GM20431 (cell line): ENCODE measurements at regions not wholly inside any gene's neighbourhood (a gene's known extent, or its start where the extent isn't known, plus 50 kb on each side); places are given as distances from the start of the nearest gene placed in this dataset.

ENCODE experiments used
- in situ Hi-C: fragments of 300-500 bp; cut with MseI, MboI; formaldehyde crosslinking; loops from one replicate; pipeline ENCODE4 v1.15.0; 2020; ENCODE audit warnings: low sequenced_read_pairs; ENCODE audit not compliant: unreplicated experiment

DNA sequence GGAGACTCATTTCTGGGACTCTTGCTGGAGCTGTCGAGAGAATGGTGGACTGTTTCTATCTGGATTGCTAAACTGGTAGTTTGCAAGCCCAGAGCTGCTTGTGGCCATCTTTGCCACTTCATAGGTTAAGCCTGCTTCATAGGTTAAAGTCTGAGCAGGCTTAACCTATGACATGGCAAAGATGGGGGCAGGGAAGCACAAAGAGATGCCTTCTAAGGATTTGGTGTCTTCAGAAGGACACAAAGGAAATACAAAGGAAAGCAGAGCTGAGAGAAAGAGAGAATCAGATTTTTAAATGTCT is 78.4 kb upstream of the MAX start:
- in situ Hi-C loops = no loop called here

DNA sequence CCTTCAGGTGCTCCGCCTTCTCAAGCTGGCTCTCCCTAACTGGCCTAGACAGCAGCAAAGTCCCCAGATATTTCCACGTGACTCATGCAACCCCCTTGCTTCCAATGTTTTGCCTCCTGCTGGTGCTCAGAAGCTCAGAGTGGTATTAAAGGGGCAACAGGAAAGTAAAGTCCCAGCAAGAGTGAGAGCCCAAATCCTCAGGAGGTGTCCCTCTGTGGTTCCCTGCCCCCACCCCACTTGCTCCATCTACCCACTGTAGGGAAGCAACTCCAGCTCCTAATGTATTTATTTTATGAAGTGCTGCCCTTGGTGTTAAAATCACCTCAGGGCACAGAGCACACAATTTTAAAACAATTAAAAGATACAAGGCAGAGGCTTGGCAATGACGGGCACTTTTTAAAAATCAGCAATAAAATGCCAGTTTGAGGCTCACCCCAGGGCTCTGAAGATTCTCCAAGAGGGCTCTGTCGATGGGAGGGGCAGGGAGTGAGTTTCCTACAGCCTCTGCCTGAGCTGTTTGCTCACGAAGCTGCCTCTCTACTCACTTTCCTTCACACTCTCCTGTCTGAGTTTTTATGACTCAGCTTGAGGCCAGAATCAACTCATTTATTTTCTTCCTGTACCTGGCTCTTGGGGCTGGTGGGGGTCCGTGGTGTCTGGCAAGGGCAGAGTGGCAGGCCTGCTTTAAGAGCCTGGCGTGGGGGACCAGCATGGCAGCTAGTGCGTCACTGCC is 81.9 kb upstream of the MAX start:
- in situ Hi-C loops = no loop called here

- in situ Hi-C loops = no loop called here
These were observed 83.5 kb upstream of the MAX start for GRCh38 chr14:65185829-65186228.

- in situ Hi-C loops = no loop called here
These were observed 84.6 kb upstream of the MAX start for GRCh38 chr14:65186951-65187350.

DNA sequence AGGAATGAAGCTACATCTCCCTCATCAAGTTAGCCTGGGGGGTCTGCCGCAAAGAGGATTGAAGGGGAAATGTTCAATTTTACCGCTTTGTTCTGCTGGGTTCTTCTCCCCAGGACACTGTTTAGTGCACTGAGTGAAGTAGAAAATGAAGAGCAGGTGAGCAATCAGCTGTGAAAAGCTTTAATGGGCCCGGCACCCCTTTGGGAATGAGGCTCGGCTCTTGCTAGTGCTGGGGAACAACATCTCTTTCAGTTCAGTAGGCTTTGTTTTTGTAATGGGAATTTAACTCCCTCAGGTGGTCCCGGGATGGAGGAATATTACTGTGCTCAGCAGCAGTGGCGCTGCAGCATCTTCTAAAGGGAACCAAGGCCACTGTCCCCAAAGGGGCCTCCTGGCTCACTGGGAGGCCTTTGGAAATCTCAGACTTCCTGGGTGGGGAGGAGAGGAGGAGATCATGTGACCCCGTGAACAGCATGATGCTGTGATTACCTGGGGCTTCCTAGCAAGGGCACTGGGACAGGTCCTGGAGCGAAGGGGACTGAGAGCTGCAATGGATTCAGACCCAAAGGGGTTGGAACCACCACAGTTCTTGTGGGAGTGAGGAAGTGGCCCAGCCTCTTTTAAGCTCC is 85.2 kb upstream of the MAX start:
- in situ Hi-C loops = no loop called here

DNA sequence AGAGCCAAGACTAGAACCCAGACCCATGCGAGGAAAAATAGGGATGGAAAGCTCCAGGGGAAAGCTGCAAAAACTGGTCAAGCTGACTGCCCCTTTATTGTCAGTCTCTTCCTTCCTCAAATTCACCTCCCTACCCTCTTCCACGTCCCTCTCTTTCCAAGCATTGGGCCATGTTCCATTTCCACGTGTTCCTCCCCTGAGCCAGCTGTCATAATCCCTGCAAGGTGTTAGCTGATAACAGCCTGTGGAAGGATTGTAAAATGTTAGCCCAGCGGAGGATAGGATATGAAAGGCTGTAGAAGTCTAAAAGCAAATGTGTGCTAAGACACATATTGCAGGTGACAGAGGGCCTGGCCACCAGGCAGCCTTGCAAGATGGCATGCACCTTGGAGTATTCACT is 88.0 kb upstream of the MAX start:
- in situ Hi-C loops = no loop called here

DNA sequence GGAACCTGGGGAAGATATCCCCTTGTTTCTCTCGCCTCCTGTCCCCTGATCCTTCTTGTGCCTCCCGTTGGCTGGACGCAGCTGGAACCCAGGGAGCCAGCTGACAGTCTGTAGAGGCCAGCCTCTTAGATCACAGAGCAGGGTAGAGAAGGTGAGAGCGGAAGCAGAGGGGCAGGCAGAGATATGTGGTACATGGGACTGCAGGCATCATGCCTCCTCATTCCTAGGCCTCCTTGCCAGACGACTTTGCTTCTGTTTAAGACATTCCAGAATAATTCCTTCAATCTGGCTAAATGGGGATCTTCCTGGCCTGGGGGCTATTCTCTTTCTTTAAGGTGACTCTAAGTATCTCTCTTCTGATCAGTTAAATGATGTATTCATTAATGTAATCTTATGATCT is 89.4 kb upstream of the MAX start:
- in situ Hi-C loops = no loop called here

GRCh38 chr14:65192686-65193085 is 90.4 kb upstream of the MAX start:
- in situ Hi-C loops = no loop called here

GRCh38 chr14:65193916-65194590 is 91.7 kb upstream of the MAX start:
- in situ Hi-C loops = no loop called here

GRCh38 chr14:65195042-65195719 is 92.9 kb upstream of the MAX start:
- in situ Hi-C loops = no loop called here

DNA sequence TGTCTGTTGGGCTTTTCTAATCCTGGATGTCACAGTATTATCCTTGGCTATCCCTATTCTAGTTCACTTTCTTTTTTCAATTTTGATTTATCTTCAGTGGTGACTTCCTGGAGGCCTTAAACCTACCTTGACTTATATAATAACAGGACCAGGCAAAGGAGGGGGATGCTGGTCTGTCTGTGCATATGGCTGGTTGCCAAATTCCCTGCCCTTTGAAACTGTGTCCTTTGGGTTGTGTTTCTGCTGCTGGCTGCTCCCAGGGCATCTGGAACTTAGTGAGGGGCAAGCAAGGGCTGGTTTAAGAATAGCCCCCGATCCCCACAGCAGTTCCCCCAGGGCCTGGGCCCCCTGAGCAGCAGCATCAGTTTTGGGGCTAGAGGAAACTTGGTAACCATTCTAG is 96.0 kb upstream of the MAX start:
- in situ Hi-C loops = no loop called here

GRCh38 chr14:65200454-65200853 is 98.1 kb upstream of the MAX start:
- in situ Hi-C loops = no loop called here

DNA sequence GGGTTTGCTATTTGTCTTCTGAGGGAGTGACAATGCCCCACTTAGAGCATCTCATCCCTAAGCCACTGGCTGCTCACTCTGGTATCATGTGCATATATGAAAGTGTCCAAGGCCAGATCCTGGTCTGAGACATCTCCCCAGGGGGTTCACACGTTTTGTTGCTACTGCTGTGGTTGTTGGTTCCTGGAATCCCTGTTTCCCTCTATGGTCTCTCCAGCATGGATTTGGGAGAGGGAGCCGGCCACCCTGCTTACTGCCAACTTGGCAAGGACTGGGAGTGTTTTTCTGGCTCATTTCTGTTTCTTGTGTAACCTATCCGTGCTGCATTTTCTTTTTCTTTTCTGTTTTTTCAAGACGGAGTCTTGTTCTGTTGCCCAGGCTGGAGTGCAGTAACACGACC is 101.3 kb upstream of the MAX start:
- in situ Hi-C loops = no loop called here

GRCh38 chr14:65204056-65204455 is 101.7 kb upstream of the MAX start:
- in situ Hi-C loops = no loop called here

DNA sequence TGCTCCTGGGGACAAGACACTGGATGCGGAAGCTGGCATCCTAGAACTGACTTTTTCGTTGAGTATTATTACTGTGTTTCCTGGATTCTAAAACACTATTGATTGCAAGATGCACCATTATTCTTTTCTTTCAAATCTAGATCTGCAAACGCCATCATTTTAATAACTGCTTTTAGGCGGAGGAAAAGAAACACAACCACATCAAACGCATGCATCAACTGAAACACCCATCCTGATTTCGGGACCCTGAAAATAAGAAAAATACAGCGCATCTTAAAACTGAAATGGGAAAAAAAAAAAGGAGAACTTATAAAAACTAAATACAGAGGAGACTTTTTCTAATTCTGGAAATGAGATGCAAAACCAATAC is 103.7 kb upstream of the MAX start:
- in situ Hi-C loops = no loop called here

- in situ Hi-C loops = no loop called here
These were observed 104.3 kb upstream of the MAX start for GRCh38 chr14:65206448-65207096.

- in situ Hi-C loops = no loop called here
These were observed 106.2 kb upstream of the MAX start for GRCh38 chr14:65208548-65208947.

DNA sequence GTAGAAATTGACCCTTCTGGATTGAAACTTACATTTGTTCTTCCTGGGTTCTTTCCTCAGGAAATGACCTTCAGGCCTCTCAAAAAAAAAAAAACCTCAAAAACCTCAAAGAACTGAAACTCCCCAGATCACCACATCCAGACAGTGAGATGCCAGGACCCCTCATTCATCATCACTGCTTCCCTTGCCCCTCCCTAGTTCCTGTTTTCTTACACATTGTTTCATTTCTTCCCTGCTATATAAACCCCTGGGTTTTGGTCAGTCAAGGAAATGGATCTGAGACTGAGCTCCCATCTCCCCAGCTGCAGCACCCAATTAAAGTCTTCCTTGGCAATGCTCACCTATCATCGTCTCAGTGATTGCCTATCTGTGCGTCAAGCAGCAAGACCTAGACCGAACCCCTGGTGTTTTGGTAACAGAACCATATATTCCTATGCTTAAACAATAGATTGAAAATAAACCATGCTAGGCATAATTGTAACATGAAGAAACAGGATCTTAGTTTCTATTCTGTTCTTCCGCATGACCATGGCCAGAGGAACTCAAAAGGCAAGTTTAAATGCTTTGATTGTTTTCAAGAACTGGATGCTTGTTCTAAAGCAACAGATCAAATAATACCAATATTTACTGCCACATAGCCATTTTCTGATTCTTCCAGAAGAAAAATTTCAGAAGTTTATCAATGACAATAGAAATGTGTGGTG is 108.0 kb upstream of the MAX start:
- in situ Hi-C loops = no loop called here

DNA sequence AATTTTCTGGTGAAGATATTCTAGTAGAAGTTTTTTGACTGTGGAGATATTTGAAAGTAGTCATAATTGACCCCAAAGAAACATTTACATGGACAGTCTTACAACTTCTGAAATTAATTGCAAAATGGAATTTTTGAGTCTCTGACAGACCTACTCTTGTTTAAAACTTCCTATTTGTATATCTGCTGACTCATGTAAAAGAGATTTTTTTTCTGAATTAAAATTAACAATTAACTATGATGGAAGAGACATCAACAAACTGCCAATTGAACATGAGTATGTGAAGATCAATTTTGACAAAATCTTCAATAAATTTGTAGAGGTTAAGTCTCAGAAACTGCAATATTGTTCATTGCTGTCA is 108.5 kb upstream of the MAX start:
- in situ Hi-C loops = no loop called here

- in situ Hi-C loops = no loop called here
These were observed 109.1 kb upstream of the MAX start for GRCh38 chr14:65211341-65211987.
